ENCODE measurements at regions not wholly inside any gene's neighbourhood (a gene's known extent, or its start where the extent isn't known, plus 50 kb on each side); places are given as distances from the start of the nearest gene placed in this dataset.

DNA sequence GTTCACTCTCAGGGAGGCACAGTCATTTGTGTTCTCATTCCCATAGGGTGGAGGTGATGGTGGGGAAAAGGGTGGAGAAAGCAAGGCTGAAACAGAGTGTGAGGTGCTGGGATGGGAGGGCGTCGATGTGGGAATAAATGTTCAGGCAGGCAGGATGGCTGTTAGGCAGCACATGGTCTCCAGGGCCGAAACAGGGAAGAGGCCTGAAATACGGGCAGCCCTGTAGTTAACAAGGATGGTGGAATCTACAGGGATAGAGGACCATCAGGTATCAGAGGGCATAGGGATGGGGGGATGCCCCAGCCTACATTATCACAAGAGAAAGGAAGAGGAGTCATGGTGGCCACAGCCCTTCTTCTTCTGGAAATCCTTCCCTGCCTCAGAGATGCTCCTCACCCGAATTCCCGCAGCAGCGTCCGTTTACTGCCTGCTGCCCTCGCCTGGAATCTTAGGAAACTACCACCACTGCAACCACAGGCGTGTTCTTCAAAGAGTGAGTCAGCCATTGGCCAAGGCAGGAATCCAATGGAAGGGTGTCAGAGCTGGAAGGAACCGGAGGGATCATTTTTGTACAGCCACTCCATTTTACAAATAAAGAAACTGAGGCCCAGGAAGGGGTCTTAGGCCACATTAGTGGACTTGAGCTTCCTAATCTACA, 49.7 kb upstream of the POMGNT2 start:
- no peak for DNase-seq (ENCODE audit: low read depth in 3 of 3, low spot score in 1 of 3)
